ENCODE measurements at regions not wholly inside any gene's neighbourhood (a gene's known extent, or its start where the extent isn't known, plus 50 kb on each side); places are given as distances from the start of the nearest gene placed in this dataset.

DNA sequence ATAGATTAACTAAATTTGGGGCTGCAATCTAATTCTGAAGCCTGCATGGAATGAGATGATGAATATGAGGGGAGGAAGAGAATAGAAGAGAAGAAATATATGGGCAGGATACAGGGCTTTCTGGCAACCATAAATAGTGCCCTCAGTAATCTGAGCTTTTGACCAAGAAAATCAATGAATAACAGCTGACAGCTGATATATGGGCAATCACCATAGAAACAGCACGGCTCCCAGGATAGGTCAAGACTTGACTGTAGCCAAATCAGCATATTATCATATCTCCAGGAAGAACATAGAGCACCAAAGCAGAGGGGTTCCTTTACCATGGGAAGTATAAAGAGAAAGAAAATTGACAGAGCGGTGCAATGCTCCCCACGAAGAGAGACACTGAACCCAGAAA, 643.8 kb upstream of the TENM4 start:
- BruUV-seq (replicated peaks) = no TSS peak
- intact Hi-C loops (cut with micrococcal nuclease) = no loop called here
- CTCF ChIA-PET = no interaction called here
- Mint-ChIP-seq H3K4me1 (ENCODE audit: insufficient read depth, unreplicated experiment) (peaks cover 16% of the 10 kb centered on the region), H3K9me3 (ENCODE audit: unreplicated experiment) (no peaks in the 10 kb centered on the region), H3K27me3 (ENCODE audit: insufficient read depth, unreplicated experiment) (no peaks in the 10 kb centered on the region), H3K27ac (ENCODE audit: low read depth, unreplicated experiment) (no peak overlapping the region), H3K36me3 (ENCODE audit: insufficient read depth, unreplicated experiment) (no peaks in the 10 kb centered on the region), H3K4me3 (ENCODE audit: unreplicated experiment) (no peak overlapping the region)
- POLR2A ChIA-PET = interaction anchor here (0.5 to 0.6 kb wide), 2 partner anchors 54 to 1078 kb away, joined by 3 read pairs; no protein-coding TSS in a partner anchor
- DNase-seq (ENCODE audit: unreplicated experiment) = no peak
- TF ChIP-seq, protein P1, sequence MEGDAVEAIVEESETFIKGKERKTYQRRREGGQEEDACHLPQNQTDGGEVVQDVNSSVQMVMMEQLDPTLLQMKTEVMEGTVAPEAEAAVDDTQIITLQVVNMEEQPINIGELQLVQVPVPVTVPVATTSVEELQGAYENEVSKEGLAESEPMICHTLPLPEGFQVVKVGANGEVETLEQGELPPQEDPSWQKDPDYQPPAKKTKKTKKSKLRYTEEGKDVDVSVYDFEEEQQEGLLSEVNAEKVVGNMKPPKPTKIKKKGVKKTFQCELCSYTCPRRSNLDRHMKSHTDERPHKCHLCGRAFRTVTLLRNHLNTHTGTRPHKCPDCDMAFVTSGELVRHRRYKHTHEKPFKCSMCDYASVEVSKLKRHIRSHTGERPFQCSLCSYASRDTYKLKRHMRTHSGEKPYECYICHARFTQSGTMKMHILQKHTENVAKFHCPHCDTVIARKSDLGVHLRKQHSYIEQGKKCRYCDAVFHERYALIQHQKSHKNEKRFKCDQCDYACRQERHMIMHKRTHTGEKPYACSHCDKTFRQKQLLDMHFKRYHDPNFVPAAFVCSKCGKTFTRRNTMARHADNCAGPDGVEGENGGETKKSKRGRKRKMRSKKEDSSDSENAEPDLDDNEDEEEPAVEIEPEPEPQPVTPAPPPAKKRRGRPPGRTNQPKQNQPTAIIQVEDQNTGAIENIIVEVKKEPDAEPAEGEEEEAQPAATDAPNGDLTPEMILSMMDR (IDR thresholded peaks at IDR 0.05; ENCODE audit: unreplicated experiment) = no peak

DNA sequence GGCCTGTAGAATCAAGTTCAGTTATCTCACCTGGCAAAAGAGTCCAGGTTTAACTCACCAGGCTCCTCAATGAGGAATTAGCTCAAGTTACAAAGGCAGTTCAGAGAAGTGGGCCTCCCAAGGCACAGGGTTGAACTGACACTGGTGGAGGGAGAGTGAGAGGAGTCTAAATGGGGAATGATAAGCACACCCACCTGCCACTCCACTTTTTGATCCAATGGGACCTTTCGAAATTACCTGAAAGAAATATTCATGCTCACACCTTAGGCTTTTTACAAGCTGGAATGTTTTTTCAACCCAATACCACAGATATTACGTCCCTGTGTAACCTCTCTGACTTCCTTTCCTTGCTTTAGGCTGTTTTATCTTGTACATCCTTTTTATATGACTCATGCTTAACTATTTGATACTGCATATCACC, 642.7 kb upstream of the TENM4 start:
- Mint-ChIP-seq H3K4me3 (ENCODE audit: unreplicated experiment) (no peak overlapping the region), H3K27ac (ENCODE audit: low read depth, unreplicated experiment) (no peak overlapping the region), H3K27me3 (ENCODE audit: insufficient read depth, unreplicated experiment) (no peaks in the 10 kb centered on the region), H3K36me3 (ENCODE audit: insufficient read depth, unreplicated experiment) (no peaks in the 10 kb centered on the region), H3K9me3 (ENCODE audit: unreplicated experiment) (no peaks in the 10 kb centered on the region), H3K4me1 (ENCODE audit: insufficient read depth, unreplicated experiment) (peaks cover 16% of the 10 kb centered on the region)
- ChIA-PET POLR2A (interaction anchor here (0.6 kb wide), 1 partner anchor 1079 kb away, joined by 3 read pairs; no protein-coding TSS in a partner anchor), CTCF (interaction anchor here (0.6 kb wide), 1 partner anchor 1437 kb away, joined by 3 read pairs; no protein-coding TSS in a partner anchor)
- TF ChIP-seq, protein P1 (IDR thresholded peaks at IDR 0.05; ENCODE audit: unreplicated experiment) = no peak
- intact Hi-C loops (cut with micrococcal nuclease) = no loop called here
- peak; percentile 32 for DNase-seq (ENCODE audit: unreplicated experiment)
- no TSS peak for BruUV-seq (replicated peaks)

DNA sequence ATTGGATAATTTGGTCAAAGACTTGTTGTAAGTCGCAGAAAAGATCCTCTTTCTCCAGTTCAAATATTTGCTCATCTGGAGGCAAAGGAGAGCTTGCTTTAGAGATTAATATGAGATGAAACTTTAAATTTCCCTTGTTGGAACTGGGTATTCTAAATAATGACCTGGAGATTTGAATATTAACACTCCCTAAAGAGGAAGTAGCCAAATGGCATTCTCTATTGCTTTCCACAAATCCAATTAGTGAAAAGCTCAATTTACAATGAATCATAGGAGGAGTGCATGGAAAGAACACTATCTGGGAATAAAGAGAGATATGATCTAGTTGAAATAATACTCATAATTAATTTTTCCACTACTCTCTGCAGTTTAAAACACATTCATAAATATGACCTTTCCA, 641.6 kb upstream of the TENM4 start:
- DNase-seq (ENCODE audit: unreplicated experiment) = no peak
- no peak overlapping the region for H3K4me3 Mint-ChIP-seq (ENCODE audit: unreplicated experiment)
- H3K27ac Mint-ChIP-seq (ENCODE audit: low read depth, unreplicated experiment) = no peak overlapping the region
- H3K9me3 Mint-ChIP-seq (ENCODE audit: unreplicated experiment) = no peaks in the 10 kb centered on the region
- H3K36me3 Mint-ChIP-seq (ENCODE audit: insufficient read depth, unreplicated experiment) = no peaks in the 10 kb centered on the region
- intact Hi-C loops (cut with micrococcal nuclease) = no loop called here
- H3K27me3 Mint-ChIP-seq (ENCODE audit: insufficient read depth, unreplicated experiment) = no peaks in the 10 kb centered on the region
- TF ChIP-seq, protein P1 (IDR thresholded peaks at IDR 0.05; ENCODE audit: unreplicated experiment) = no peak
- POLR2A ChIA-PET = no interaction called here
- BruUV-seq (replicated peaks) = no TSS peak
- H3K4me1 Mint-ChIP-seq (ENCODE audit: insufficient read depth, unreplicated experiment) = peaks cover 16% of the 10 kb centered on the region
- CTCF ChIA-PET = interaction anchor here (0.6 kb wide), 1 partner anchor 47 kb away, joined by 5 read pairs; no protein-coding TSS in a partner anchor

DNA sequence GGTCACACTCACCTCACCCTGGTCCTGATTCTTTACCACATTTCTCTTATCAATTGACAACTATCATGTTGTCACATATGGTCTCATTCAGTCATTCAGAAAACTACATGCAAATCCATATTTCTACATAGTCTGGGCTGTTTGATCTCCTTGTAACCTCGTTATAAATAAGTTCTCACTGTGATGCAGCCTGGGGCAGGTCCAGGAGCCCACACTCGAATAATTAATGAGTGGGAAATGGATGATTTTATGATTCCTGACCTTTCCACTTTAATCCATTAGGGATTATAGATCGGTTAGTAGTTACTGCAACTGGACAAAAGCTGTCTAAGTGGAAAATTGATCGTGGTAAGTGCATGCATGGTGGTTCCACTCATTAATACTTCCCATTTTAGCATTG, 636.3 kb upstream of the TENM4 start:
- intact Hi-C loops (cut with micrococcal nuclease) = no loop called here
- H3K27me3 Mint-ChIP-seq (ENCODE audit: insufficient read depth, unreplicated experiment) = no peaks in the 10 kb centered on the region
- CTCF ChIA-PET = interaction anchor here (0.7 kb wide), 1 partner anchor 162 kb away, joined by 3 read pairs; no protein-coding TSS in a partner anchor
- no peaks in the 10 kb centered on the region for H3K9me3 Mint-ChIP-seq (ENCODE audit: unreplicated experiment)
- no TSS peak for BruUV-seq (replicated peaks)
- H3K4me1 Mint-ChIP-seq (ENCODE audit: insufficient read depth, unreplicated experiment) = no peaks in the 10 kb centered on the region
- TF ChIP-seq, protein P1 (IDR thresholded peaks at IDR 0.05; ENCODE audit: unreplicated experiment) = no peak
- no peak for DNase-seq (ENCODE audit: unreplicated experiment)
- H3K36me3 Mint-ChIP-seq (ENCODE audit: insufficient read depth, unreplicated experiment) = no peaks in the 10 kb centered on the region
- POLR2A ChIA-PET = no interaction called here
- no peak overlapping the region for H3K27ac Mint-ChIP-seq (ENCODE audit: low read depth, unreplicated experiment)
- H3K4me3 Mint-ChIP-seq (ENCODE audit: unreplicated experiment) = no peak overlapping the region

Data from MCF 10A (cell line).